ENCODE measurements at regions not wholly inside any gene's neighbourhood (a gene's known extent, or its start where the extent isn't known, plus 50 kb on each side); places are given as distances from the start of the nearest gene placed in this dataset.

DNA sequence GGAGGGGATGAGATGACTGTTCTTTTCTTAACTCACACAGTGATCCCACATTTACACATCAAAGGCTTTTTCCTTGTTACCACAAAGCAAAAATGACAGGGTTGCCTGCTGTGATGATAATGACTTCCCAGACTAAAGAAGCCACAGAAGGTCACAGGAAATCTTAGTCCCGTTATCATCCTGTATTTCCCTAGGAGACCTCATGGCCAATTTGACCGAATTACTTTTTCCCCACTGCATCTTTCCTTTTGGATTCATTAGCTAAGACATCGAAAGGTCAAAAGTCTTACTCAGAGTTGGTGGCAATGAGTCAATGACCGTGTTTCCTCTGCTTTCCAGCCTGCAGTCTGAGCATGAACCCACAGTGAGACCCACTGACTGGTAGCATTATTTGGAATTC, 130.1 kb upstream of the INHBA start:
- DNase-seq (ENCODE audit: low read depth): no peak

DNA sequence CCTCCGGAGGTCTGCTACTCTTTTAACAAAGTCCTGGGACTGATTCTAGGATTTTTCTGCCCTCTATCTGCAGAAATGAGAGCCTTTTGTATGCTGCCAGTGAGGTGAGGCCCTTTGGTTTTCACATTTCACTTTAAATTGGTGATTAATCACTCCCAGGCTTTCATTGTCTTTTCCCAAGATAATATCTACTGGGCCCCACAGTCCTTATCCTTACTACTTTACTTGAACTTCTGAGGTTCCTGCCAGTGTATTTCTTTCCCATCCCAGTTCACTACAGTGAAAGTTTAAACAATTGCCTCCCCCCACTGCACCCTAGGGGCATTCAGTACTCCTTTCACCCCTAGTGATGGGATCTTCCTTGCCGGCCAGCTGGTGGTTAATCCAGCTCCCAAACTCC, 127.4 kb upstream of the INHBA start:
- DNase-seq (ENCODE audit: low read depth): no peak

DNA sequence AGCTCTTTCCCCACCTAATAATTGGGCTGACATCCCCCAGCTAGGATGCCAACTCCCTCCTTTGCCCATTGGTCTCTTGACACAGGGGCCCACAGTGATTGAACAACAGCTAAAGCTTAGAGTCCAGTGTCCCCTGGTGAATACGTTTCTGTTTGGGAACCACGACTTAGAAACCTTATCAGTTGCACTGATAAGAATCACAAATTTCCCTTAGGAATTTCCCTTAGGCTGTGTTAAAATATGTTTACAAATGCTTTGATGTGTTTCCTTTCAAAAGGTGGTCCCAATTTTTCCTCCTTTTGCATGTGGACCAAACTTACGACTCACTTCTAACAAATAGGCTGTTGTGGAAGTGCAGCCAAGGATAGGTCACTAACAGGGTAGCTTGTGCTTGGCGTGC, 126.0 kb upstream of the INHBA start:
- no peak for DNase-seq (ENCODE audit: low read depth)

DNA sequence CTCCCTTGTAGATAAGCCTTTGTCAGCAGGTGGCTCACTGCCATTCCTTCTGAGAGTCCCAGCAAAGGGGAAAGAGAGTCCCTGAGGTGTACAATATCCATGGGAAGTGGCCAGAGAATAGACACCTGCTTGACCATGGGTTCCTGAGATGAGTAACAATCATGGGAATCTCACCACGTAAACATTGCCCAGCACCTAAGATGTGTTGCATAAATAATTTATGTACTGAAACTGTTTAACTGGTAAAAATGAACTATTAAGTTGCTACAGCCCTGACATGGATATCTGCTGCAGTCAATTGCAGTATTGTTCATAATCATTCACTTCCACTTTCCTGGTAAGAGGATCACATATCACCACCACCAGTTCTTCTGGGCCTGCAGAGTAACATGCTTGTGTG, 123.8 kb upstream of the INHBA start:
- no peak for DNase-seq (ENCODE audit: low read depth)

DNA sequence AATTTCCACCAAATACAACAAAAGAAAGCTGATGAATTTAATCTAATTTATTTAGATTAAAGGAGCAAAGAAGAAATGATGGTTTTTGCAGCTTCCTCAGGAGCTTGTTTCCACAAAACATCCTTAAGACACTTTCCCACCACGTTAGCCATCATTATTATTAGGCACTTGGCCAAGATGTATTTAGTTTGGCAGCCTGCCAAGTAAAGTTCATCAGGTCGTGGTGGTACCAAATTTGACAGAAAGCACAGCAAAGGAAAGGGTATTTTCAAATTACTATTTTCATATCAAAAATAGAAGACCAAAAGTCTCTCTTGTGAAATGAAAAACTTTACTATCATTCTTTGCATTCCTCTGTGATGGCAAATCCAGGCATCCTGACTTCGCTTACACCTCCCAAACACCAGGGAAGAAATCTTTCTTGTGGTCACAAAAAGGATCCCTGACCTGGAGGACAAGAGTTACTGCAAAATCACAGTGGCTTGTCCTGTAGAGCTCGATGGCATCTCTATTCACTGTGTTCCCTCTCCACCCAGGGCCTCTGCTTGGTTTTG, 123.1 kb upstream of the INHBA start:
- no peak for DNase-seq (ENCODE audit: low read depth)

DNA sequence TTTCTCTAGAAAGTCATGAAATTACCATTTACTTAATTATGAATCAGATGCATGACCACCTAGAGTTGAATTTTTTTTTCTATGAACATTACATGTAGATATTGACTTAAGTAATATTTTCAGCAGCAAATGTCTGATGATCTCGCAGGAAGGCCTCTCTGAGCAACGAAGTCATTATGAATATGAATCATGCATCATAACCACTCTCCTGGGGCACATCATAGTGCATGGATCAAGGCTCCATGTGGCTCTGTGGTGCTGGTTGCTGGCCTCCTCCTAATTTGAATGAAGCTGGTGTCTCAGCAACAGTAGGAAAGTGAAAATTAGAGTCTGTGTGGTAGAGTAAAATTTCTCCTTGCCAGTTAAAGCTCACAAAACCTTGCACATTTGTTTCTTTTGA, 121.4 kb upstream of the INHBA start:
- no peak for DNase-seq (ENCODE audit: low read depth)

DNA sequence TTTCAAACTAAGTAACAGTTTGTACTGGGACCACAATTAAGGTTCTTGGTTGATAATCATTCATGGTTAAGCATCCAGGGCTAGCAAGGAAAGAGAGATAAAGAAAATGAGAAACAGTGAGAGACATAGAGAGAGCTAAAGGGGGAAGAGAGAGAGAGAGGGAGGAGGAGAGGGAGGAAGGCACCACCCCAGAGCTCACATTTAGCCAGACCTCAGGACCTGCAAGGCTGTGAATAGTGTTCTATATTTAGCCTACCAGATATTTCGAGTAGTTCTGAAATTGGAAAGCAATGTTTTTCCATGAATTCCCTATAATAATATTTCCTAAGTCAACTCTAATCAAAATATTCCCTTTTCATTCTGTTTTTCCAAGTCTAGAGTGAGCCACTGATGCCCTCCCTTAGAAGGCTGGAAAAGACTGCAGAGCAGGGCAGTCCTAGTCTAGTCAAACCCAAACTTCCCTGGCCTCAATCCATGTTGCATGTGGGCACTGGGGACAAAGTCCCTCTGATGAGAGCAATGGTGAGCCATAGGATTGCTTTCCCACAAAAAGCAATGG, 119.4 kb upstream of the INHBA start:
- DNase-seq (ENCODE audit: low read depth): no peak

DNA sequence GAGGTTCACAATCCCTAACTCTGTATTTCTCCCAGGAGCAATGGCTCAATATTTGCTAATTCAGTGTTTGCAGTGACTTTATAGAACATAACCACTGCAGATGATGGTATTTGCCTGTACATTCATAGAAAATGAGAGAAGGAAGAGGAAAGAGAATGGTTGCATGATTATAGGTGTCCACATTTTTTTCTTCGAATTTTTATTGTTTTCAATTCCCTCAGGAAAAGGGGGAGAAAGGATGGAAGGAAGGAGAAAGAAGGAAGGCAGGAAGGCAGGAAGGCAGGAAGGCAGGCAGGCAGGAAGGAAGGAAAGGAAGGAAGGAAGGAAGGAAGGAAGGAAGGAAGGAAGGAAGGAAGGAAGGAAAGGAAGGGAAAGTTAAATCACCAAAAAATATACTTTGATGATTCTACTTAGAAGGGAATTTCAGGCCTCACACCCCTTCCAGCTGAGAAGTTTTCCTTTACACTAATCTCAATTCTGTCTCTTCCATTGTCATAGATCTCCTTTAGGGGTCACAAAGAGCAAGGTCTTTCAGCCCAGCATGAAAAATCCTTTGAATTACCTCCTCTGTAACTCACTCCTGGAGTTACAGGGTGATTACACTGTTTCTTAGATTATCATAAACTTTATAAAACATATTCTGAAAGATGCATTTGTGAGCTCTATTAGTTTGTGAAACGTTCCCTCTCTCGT, 118.8 kb upstream of the INHBA start:
- no peak for DNase-seq (ENCODE audit: low read depth)

DNA sequence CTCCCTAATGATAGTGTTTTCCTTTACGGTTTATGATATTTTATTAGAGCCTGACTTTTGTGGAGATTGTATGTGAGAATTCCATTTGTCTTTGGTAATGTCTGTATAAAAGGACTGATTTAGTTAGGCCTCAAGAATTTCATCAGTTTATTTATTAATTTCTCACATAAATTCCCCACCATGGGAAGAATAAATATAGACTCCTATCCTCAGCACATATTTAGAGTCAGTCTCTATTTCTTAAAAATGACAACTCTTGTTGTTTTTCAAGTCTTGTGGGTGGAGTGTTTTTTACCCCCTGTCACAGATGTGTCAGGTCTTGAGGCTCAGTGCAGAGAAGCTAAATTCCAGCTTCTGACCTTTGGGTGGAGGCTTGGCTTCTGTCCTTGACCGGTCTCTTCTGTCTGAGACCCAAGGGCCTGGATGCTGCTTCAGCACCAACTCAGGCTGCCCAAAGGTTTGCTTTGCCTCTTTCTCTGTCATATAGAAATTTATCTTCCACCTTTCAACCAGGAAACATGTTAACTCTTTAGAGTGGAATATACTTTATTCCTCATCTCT, 117.3 kb upstream of the INHBA start:
- no peak for DNase-seq (ENCODE audit: low read depth)

DNA sequence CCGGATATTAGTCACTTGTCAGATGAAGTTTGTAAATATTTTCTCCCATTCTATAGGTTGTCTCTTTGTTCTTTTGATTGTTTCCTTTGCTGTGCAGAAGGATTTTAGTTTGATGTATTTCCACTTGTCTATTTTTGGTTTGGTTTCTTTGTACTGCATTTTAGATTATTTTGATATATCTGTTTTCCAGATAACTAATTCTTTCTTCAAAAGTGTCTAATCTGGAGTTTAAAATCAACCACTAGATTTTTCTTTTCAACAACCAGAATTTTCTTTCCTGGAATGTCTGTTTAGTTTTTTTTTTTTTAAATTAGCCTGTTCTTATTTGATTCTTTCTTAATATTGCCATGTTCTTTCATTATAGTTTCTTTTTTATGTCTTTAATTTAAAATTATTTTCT, 116.8 kb upstream of the INHBA start:
- DNase-seq (ENCODE audit: low read depth): no peak

DNA sequence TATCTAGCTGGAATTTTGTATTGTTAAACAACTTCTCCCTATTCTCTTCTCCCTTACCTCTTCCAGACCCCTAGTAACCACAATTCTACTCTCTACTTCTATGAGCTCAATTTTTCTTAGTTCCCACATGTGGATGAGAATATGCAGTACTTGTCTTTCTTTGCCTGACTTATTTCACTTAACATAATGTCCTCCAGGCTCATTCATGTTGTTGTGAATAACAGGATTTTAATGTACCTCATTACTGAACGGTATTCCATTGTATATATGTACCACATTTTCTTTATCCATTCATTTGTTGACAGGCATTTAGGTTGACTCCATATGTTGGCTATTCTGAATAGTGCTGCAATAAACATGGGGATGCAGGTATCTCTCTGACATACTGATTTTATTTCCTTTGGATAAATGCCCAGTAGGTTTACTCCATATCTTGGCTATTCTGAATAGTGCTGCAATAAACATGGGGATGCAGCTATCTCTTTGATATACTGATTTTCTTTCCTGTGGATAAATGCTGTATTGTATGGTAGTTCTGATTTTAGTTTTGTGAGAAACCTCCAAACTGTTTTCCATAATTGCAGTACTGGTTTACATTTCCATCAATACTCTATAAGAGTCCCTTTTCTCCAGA, 116.0 kb upstream of the INHBA start:
- DNase-seq (ENCODE audit: low read depth): no peak

DNA sequence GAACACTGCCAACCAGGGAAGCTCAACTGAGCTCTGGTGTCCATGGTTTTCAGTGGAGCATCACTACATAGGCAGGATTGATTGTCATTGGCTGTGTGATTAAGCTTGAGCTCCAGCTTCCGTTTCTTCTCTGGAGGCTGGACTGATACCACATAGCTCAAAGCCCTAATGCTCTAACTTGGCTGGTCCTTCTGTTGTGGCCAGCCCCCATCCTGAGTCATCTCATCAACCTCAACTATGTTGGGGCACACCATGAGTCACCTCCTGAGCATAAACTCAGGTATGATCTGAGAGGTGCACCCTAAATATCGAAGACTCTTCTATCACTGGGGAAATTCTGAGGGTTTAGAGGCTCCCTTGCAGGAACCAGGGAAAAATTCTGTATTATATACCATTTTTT, 114.5 kb upstream of the INHBA start:
- no peak for DNase-seq (ENCODE audit: low read depth)

DNA sequence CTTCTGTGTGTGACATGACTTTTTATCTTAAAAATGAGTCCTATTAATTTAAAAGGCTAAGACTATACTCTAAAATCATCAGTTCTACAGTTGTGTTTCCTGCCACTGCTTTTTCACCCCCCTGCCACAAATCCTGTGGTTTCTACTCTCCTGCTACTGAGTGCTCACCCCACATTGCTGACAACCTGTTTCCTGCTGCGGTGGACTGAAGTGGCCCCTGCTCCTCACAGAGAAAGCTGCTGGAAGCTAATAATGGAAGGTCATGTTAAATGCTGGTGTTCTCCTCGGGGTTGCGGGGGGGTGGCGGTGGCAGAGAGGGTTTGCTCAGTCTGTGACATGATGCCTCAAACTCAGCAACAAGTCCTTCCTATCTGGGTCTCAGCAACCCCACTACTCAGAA, 113.2 kb upstream of the INHBA start:
- no peak for DNase-seq (ENCODE audit: low read depth)

DNA sequence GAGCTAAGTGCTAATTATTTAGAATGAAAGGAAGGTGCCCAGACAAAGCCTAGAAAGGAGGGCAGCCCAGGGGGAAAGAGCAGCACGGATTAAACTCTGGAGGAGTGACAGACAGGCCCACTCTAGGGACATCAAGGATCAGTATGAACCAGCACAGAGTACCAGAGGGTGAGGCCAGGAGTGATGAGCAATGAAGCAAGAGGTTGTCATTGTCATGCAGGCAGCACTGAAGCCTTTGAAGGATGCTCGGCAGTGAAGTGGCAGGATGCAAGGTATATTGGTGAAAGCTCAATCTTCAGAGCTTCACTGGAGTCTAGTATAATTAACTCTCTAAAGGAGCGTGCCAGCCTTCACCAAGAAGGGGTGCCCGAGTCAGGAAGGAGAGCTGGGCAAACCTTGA, 112.0 kb upstream of the INHBA start:
- DNase-seq (ENCODE audit: low read depth): no peak

DNA sequence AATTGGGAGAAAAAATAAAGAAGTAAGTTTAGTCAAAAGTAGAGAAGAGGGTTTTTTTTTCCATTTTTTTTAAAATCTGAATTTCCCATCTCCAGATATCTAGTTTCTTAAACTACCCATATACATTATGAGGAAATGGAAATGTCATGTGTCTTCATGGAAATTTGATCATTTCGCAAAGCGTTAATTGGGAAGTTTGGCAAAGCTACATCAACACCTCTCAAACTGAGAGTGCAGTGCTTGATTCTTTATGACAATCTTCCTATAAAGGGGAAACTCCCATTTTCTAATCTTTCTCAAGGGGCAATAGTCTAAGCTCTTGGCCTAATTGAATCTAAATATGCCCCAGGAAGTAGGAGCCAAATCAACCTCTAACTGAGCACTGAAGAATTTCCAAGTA, 110.4 kb upstream of the INHBA start:
- DNase-seq (ENCODE audit: low read depth): no peak

DNA sequence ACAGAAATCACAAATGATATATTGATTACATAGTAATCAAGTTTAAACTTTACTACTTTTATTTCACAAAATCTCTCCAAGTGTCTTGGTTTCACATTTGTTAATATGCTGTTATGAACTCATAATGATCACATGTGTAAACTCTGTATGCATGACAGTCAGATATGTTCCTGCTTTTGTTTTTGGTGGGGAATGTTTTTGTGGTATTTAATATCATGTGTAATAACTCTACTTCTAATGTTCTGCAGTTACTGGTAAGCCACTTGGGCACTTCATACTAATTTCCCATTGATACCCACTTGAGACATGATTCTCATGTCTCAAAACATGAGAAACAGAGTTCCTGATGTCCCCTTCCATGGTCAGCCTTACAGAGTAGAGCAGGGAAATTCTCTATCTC, 109.1 kb upstream of the INHBA start:
- no peak for DNase-seq (ENCODE audit: low read depth)

DNA sequence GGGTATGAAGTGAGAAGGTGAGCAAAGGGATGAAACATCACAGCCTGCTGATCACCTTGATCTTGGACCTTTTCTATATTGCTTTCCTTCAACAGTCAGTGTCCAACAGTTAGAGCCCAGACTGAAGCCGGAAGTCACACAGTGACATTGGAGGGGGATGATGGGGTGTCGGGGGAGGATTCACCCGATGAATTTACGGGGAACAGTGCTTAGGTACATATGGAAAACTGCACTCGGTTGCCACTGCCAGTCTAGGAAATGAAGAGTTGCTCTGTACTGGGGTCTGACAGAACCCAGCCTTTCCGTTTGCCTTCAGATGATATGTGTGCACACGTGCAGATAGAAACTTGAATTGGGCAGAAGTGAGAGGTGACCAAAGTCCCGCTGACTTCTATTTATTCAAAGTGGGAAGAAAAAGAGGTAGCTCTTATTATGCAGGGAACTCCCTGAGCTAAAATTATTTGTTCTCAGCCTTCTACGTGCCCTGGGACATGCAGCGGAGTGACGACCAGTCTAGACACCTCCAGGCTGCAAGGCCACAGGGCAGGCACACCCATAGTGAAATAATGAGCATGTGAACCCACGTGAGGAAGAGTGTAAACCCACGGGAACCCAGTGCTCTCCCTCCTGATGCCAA, 107.2 kb upstream of the INHBA start:
- no peak for DNase-seq (ENCODE audit: low read depth)

DNA sequence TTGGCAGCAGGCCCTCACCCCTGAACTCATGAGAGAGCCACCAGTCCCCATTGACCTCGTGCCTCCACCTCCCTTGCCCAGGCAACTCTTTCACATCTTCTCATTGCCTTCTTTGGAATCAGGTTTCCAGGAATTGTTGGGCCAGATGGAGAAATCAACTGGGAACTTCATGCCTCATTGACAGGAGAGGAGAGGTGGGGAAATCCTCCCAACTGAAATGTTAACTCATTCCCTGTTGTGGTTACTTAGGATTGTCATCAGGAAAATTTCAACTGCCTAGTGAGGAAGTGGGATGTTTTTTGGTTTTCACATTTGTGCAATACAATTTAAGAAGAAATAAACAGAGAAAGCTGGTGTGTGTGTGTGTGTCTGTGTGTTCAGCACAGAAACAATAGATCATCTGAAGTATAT, 106.6 kb upstream of the INHBA start:
- DNase-seq (ENCODE audit: low read depth): no peak

DNA sequence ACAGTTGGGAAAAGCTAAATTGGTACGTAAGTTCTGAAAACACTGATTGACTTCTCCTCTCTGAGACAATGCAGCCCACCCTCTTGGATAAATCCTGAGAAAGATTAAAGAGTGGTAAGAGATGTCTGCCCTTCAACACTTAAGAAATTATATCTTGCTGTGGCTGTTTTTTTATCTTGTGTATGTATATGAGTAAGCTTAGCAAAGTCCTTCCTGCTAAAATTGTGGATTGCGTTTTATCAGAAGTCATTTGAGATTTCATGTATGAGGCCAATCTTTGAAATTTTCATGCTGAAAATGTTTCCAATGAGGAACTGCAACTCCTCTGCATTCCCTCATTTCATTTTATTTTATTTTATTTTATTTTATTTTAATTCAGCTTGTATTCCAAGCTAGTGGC, 106.2 kb upstream of the INHBA start:
- DNase-seq (ENCODE audit: low read depth): no peak

DNA sequence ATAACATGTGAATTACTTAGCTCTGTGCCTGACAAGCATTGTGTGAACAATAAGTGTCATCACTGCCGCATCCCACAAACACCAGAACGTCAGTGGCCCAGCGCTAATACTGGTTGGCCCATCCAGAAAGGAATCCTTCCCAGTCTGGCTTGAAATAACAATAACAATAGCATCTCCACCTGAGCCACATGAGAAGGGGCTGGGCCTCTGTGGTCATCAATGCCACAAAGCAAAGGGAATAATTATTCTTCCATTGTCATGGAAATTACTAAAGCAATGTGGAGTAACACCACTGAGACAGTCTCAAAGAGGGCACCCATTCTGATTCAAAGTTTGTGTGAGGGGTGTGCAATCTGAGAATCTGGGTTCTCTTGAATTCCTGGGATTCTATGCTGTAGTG, 105.7 kb upstream of the INHBA start:
- DNase-seq (ENCODE audit: low read depth): no peak

DNA sequence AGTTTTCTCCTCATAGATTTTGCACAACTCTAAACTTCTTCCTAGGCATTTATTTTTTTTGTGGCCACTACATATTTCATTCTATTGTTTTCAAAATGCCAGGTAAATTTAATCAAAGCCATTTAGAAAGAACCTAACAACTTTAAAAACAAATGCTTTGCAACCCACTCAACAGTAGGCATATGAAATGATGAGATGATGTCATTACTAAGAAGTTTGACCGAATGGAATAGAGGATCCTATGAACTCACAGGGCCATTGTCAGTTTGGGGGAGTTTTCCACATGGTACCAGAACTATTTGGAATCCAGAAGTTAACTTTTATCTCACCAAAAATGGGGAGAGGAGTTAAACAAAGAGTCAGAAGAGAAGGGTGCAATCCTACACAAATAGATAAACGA, 100.7 kb upstream of the INHBA start:
- DNase-seq (ENCODE audit: low read depth): no peak

DNA sequence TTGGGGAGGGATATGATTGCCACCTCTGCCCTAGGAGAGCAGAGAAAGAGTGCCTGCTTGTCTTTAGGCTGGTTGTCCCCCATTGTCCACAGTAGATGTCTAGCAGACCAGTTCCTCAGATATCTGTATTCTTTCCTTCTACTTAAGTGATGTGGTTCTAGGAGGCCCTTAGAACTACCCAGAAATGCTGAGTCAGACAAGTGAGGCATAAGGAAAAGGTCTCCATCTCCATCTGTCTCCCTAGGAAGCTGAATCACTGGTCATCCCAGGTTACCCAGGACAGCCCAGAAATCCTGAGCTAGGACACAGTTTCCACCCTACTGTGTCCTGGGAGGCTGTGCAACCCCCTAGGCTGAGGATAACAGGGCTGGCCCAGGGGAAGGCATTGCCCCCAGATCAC, 93.4 kb upstream of the INHBA start:
- DNase-seq (ENCODE audit: low read depth): no peak

DNA sequence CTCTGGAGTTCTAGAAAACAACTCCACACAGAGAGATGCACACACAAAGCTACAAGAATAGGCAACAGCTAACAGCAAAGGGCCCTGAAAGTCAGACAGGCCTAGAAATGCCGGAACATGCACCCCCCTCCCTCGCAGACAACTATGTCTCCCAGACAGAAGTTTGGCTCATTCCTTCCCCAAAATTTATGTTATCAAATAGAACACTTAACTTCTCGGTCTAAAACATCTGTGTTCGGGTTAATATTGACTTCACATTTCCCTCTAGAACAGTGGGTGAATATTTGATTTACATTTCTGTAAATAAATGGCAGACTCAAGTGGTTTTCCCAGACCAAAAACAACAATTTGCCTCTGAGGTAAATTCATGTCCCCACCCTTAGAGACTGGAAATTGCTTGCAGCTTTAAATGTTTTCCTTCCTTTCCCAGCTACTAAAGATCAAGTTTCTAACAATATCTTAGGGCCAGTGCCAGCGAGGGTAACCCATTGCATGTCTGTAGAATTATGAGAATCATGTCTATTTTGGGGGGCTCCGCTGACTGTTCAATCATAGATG, 92.5 kb upstream of the INHBA start:
- no peak for DNase-seq (ENCODE audit: low read depth)

Measured in stimulated activated CD8-positive, alpha-beta memory T cell treated with anti-CD3 and anti-CD28 coated beads, Interleukin-7, amount 100 ng/mL, for 24 hours (primary cell).